HG03460 (cell line): ENCODE measurements at regions not wholly inside any gene's neighbourhood (a gene's known extent, or its start where the extent isn't known, plus 50 kb on each side); places are given as distances from the start of the nearest gene placed in this dataset.

ENCODE experiments used
- ATAC-seq: cut with Tn5 transposase; IDR thresholded peaks from one replicate; pipeline ENCODE4 v1.9.1; 2021; ENCODE audit not compliant: unreplicated experiment

DNA sequence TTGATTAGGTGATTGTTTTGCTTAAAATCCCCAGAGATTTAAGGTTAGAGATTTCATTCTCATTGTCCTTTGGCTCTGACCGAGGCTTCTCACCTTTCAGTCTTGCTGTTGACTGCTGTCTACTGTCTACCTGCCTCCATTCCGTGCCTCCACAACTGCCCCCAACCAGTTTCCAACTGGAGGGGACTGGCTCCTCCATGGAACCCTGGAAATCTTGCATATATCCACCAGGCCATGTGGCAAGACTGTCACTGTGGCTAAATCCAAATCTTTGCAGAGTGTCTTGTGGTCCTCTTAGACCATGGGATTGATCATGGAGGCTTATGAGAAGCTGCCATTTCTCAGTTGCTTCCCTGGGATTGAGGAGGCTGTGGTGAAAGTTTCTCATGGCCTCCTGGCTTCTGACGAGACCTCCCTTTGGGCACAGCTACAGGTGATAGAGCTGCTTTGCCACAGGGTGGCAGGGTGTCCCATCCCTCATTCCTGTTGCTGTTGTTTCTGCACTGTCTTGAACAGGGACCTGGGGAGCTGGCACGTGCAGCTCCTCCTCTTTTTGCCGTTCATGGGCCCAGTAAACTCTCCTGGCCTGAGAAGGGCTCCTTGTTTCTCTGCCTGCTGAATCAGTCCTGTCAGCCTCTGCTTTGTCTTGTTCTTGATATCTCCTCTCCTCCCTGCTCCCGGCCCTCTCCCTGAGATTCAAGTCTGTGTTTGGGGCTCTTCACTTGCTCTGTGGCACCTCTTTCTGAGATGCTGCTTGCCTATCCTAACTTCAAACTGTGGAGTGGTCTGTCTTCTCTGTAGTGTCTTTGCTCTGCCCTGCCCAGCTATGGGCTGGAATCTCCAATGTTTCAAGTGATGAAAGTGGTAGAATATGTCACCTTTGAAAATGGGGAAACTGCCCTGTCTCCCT is 63.6 kb upstream of the IGFBP3 start:
- ATAC-seq, result no peak

DNA sequence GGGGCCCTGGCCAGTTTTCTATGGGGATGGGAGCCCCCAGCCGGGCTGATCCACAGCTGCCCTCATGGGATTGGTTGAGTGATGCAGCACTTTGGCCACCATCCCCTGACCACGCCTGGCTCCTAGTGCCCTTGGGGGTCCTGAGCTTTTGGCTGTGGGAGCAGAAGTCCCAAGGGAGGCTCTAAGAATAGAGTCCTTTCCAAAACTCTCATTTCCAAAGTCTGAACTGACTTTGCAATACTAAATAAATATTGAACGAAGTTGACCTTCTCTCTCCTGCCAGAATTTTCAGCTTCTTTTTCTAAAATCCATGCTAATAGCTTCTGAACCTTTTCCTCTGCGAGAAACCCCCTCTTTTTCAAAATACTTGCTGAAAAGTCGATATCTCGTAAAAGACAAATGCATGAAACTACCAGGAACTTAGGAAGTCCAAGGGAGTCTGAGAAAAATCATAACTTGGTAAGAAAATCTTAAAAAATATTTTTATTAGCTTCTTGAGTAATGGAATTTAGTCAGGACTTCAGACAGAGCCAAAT is 62.7 kb upstream of the IGFBP3 start:
- no peak for ATAC-seq

DNA sequence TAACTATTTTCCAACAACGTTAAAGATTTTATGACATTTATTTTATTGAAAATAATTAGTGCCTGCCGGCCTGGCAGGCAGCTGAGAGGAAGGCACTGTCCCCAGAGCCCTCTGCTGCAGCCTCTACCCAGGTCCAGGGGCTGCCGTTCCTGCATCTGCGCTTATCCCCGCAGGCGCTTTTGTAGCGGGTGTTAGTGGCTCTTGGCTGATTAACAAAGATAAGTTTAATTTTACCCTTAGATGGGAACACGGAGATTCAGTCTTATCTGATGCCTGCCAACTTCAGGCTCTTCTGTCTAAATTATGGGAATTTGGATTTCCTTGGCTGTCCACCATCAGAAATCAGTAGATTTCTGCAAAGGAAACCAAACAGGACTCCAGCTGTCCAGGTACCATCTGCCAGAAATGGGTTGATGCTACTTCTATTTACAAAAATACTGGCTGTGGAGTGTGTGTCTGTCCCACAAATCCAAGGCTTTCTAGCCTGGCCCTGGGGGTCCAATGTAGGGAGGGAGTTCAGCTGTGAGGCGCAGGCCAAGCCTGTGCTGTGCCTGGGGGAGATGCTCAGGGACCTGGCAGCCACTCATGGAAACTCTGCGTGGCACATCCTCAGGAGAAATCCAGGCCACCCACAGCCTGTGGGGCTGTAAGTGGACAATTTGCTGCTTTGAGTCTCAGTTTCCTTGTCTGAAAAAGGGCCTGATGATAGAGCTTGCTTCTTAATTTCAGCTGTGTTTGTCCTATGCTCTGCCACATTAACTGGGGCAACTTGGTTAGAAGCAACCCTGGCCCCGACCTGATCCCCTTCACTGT is 62.0 kb upstream of the IGFBP3 start:
- no peak for ATAC-seq

DNA sequence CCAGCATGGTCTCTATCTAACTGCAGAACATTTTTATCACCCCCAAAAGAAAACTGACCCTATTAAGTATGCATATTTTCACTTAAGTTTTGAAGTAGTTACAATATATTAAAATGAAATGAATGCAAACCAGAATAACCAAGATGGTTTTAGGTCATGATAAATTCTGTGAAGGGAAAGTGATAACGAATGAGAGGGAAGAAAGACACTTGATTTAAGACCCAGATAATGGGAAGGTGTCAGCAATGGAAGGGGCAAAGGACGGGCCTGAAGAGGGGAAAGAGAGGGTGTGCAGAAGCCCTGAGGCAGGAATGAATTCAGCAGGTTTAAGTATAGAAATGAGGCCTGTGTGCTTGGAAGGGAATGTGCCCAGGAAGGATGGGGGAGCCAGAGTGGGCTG is 61.1 kb upstream of the IGFBP3 start:
- no peak for ATAC-seq

DNA sequence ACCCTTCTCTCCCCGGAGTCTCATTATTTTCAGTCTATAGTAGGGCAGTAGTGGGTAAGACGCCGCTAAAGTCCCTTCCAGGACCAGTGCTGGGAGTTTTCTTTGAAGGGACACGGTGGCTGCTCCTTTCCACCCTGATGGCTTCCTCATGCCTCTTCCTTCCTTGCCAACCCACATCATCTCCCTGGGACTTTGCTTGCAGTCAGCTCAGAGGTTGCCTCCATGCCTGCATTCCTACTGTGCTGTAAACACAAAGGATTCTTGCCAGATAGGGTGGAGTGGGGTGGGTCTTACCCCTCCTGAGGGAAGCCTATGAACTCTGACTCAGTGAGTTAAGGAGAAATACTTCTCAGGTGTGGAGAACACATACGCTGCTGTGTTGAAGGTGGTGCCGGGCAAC is 59.9 kb upstream of the IGFBP3 start:
- no peak for ATAC-seq

DNA sequence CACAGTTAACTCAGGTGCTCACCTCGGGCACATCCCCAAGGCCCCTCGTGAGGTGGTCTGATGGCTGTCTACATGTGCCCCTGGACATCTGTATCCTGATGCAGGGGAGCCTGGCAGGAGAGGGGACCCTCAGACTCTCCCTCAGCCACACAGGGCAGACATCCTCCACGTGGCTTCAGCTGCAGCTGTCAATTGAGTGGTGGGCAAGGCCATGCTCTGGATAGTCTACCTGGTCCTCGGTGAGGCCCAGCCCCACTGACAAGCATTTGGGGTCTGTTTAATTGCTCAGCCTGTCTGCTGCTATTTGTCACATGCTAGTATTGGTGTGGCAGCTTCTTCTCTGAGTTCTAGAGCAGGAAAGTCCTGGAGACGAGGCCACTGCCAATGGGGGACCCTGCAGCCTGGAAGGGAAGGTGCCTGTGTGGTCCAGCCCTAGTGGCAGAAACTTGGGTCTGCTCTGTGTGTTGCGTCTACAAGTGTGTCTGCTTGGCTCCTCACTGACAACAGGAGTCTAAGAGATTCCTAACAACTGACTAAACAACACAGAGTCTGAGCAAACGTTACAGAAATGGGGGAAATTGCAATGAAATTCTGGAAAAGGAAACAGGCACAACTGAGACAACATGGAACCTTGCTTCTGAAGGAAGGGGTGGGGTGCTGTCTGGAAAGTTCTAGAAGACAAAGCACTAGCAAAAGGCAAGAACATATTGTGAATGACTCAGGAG is 59.3 kb upstream of the IGFBP3 start:
- no peak for ATAC-seq

DNA sequence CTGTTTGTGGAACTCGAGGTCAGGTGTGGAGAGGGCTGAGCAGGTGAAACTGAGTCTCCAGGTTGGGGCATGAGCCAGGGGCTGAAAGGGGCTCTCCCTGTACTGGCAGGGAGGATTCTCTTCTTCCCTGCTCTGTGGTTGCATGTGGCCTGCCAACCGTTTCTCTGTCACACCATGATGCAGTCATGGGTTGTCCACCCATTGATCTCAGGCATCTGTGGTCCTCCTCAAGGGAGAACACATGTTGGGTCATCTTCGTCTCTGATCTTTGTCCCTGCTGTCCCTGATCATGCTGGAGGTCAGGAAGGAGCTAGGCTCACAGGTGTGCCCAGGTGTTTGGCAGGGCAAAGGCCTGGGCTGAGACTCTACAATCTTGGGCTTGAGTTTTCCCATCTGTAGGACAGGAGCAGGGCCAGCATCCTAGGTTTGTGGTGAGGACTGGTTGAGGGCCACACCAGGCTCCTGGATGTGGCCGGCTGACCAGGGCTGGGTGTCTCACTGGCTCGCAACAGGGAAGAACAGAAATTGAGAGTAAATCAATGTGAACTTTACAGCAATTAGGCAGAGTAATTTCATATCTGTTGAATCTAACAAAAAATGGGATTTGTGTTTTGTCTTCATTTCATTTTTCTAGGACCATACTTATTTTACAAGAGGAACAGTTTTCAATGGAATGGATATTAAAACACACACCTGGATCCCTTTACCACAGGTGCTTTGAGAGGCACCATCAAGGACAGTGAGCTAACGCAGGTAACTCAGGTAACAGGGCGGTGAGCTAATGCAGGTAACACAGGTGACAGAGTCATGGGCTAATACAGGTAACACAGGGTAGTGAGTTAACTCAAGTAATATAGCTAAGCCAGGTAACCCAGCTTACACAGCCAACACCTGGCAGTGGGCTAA is 58.5 kb upstream of the IGFBP3 start:
- no peak for ATAC-seq

DNA sequence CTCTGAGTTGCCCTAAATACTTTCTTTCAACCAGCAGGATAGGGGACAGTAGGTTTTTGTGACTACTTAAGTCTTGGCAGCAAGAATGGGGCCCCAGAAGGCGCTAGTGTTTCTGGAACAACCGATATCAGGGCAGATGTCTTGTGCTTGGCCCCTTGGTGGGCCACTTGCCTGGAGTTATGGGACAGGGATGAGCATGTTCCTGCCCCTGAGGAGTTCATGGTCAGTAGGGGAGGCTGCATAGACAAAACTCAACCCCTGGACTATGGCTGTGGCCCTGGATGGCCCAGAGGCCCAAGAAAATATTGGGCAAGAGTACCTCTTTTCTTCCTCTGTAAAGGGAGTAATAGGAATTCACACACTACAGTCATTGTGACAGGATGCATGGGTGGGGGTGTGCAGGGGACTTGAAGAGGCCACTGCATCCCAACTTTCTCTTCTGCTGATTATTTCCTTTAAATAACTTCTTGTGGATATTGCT is 57.7 kb upstream of the IGFBP3 start:
- ATAC-seq, result no peak

DNA sequence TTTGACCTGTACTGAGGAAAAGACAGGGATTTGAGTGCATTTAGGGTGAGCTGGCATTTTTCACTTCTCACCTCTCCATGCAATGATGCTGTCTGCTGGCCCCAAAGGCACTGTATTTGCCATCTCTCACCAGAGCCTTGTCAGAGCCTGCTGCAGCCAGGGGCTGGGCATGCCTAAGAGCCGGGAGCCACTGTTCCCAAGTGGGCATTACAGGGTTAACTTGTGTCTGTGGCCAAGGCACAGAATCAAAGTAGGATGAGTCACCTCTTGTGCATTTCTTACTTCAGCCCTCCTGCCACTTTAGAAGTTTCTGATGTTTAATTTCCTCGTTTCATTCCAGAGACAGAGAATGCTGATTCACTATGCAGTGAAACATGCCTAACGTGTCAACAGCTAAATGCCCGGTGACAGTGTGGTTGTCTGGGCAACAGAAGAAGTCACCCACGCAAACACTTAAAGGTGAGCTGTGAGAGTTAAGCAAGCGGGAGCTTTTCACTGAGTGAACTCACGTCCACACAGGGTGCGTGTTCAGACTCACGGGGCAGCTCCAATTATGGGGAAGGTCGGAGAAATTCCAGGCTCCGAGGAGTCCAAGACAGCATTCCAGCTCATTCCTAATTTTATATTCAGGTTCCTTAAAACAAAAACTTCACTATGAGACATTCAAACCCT is 57.1 kb upstream of the IGFBP3 start:
- no peak for ATAC-seq

DNA sequence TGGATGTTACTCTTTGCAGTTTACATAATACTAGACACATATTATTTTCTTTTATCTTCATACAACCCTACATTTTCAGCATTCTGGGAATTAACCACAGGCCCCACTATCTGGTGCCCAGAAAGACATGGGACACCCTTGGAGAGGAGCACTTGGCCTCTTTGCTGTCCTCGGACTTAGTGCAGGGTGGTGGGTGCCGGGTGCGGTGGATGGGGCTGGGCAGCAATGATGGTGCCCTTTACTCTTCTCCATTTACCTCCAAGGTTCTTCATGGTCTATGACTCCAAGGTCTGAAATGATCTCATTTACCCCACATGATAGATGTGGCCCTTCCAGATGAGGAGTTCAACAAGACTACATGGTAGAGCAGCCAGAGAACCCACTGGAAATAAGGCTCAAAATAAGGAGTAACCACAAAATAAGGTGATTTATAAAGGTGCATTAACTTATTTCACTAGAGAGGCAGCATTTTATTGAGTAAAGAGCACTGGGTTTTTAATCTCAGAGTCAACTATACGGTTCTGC is 56.2 kb upstream of the IGFBP3 start:
- no peak for ATAC-seq

DNA sequence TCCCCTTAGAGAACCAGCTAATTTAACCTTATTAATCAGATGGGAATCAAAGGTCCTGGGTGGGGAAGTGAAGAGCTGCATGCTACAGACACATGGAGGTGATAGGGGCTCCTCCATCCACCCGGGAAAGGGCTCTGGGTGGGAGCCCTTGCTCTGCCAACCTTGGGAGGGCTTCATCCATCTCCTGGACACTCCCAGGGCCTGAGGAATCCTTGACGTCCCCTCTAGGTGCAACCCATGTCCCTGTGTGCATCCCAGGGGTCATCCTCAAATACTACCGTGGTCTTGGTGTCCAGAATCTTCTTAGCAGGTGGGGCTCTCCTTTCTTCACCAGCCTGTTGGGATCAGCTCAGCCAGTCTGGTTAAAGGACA is 55.4 kb upstream of the IGFBP3 start:
- no peak for ATAC-seq

DNA sequence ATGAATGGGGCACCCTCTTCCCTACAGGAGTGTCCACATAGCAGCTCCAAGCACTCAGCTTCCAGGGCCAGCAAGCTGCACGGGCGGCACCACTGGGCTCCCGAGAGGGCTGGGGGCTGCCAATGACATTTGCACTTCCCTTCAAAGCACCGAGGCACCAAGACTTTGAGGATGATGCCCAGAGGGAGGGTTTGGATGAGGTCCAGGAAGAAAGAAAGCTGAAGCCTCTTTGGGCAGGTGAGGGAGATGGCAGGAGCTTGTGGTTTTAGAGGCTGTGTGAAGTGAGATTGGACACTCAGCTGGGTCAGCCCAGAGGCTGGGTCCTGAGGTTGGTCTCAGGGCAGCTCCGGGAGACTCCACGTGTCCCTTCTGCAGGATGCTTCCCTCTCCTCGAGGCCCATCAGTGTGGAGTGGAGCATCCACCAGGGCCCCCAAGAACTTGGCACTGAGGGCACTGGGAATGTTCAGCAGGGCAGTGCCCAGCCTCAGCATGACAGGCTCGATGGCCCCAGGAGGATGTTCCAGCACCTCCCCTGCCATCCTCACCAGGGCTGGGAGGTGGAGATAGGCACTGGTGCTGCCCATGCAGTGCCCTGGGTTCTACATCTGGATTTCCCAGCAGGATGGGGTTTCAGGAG is 54.9 kb upstream of the IGFBP3 start:
- no peak for ATAC-seq

DNA sequence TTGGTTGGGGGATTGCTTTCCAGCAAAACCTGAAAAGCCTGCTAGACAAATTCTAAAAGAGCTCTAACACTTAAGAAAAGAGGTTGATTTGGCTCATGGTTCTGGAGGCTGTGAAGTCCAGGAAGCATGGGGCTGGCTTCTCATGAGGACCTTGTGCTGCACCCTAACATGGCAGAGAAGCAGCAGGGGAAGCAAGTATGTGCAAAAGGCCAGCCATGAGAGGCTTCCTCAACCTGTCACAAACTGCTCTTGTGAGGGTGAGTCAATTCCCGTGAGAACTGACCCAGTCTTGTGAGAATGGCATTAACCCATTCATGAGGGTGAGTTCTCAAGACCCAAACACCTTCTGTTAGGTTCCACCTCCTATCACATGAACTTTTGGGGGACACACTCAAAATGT is 54.3 kb upstream of the IGFBP3 start:
- ATAC-seq, result no peak

DNA sequence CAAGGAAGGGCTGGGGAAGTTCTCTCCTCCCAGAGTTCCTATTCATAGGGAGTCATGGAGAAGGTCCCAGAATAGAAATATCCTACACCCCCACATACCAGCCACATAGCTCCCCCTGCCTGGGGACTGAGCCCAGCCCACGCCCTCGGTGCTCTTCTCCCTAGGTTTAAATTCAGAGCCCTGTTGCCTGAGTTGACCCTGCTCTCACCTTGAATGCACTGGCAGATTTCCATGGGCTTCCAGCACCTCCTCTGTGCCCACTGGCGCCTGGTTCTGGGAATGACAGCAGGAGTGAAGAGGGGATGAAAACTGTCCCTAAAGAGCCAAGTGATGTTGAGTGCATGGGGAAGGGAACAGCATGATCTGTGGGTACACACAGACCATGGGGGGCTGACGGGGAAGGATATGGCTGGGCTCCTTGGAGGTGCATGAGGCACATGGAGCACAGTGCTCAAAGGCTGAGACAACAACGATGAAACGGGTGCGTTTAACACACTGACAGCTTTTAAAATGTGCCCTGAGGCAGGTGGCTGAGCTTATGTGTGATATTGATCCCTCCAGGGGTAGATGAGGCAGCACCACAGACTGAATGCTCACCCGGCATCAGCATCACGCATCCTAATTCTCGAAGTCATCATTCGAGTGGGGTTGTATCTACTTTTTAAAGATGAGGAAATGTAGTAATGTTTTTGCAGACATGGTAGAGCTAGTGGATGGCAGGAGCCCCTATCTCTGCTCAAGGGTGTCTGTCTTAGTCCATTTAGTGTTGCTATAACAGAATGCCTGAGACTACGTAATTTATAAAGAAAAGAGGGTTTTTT is 53.7 kb upstream of the IGFBP3 start:
- ATAC-seq, result no peak

DNA sequence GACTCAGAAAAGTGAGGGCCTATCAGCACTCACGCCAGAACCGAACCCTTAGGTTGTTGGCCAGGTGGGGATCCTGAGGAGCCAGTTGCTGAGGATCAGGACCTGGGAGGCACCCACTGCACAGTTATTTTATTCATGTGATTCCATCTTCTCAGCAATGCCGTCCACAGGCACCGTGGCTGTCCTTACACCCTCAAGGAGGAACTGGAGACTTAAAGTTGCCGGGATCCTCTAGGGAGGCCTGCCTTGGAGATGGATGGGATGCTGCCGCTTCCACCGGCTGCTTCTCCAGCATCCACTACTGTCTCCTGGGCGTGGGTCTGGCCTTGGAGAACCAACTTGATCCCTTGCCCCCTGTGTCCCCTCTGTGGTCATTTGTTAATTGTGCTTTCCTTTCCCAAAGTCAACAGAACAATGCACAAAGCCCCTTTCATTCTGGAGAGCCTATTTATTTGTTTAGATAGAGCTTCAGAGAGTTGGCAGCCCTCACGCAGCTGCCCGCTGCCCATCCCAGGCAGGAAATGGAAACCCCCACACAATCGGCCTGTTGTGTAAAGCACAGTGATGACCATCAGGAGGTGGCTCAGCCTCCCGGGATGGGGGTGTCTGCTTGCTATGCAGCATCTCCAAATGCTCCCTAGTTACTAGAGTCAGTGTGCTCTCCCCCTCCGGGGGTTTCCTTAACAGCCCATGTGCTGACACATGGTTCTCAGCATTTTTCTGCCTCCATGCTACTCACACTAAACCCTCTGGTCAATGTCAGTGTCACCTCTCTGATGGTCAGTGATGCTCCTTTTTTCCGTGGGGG is 52.9 kb upstream of the IGFBP3 start:
- ATAC-seq, result no peak

DNA sequence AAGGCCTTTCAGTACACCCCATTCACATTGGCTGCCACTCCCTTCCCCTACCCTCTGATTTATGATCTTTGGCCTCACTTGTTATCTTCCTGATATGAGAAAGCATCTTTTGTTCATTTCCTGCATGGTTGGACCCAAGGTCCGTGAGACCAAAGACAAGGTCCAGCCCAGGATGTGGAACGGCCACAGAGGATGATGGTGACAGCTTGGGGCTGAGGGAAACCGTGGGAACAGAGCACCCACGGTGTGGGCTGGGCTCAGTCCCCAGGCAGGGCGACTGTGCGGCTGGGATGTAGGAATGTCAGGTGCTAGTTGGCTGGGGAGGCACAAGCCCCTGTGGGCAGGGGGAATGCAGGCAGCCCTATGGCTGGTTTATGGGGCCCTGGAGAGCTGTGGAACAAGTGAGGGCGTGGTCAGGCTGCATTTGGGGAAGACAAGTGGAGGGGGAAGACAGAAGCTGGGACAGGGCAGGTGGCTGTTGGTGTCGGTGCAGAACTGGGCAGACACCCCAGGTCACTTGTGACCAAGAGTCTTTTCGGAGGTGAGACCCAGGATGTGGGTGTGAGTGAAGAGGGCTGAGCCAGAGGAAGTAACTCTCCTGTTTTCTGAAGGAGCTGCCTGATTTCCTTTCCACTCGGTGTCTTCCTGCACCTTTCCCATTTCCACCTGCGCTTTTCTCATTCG is 51.7 kb upstream of the IGFBP3 start:
- ATAC-seq, result no peak
